Right atrium auricular region (tissue), 2 donors: ENCODE measurements at regions not wholly inside any gene's neighbourhood (a gene's known extent, or its start where the extent isn't known, plus 50 kb on each side); places are given as distances from the start of the nearest gene placed in this dataset.

ENCODE experiments used
- DNase-seq: peaks from one replicate; pipeline ENCODE4 v3.0.0-alpha.2; 2019; ENCODE audit warnings: low spot score
- H3K27ac ChIP-seq, 2 donors: fragments of 200-600 bp; sonication (generic); 1 replicate in 1 of 2; 2 replicates in 1 of 2; pipeline ENCODE4 v1.5.1; 2016 to 2019
- H3K27me3 ChIP-seq, 2 donors: fragments of 200-600 bp; sonication (generic); one replicate each; pipeline versions ENCODE4 v1.5.1 to v1.6.0; 2017 to 2019
- H3K36me3 ChIP-seq: fragments of 200-600 bp; sonication (generic); one replicate; pipeline ENCODE4 v1.5.1; 2016
- H3K4me1 ChIP-seq, 2 donors: fragments of 200-600 bp; sonication (generic); one replicate each; pipeline versions ENCODE4 v1.5.1 to v1.6.0; 2017 to 2019
- H3K4me3 ChIP-seq, 2 donors: fragments of 200-600 bp; sonication (generic); 1 replicate in 1 of 2; 2 replicates in 1 of 2; pipeline ENCODE4 v1.5.1; 2017 to 2019; ENCODE audit warnings: mild to moderate bottlenecking in 1 of 2, moderate library complexity in 1 of 2
- H3K9me3 ChIP-seq, 2 donors: fragments of 200-600 bp; sonication (generic); one replicate each; pipeline ENCODE4 v1.5.1; 2019
- CTCF ChIP-seq, 2 donors: fragments of 200-600 bp; sonication (generic); IDR thresholded peaks; one replicate each; pipeline ENCODE4 v1.5.1; 2019; ENCODE audit warnings: antibody characterized with exemption in 2 of 2

- DNase-seq = no peak
- Histone ChIP-seq H3K36me3 (no peaks in the 10 kb centered on the region), H3K4me3 (no peak overlapping the region), H3K27ac (no peak overlapping the region), H3K9me3 (no peaks in the 10 kb centered on the region), H3K4me1 (no peaks in the 10 kb centered on the region), H3K27me3 (no peaks in the 10 kb centered on the region)
- no peak for TF ChIP-seq CTCF (IDR thresholded peaks at IDR 0.05)
Measured at GRCh38 chr6:164911151-164911550, 398.3 kb downstream of the C6orf118 start.

GRCh38 chr6:164906766-164907165, 402.6 kb downstream of the C6orf118 start:
- H3K36me3 ChIP-seq = no peaks in the 10 kb centered on the region
- no peak overlapping the region for H3K27ac ChIP-seq
- TF ChIP-seq CTCF (IDR thresholded peaks at IDR 0.05) = no peak
- no peak overlapping the region for H3K4me3 ChIP-seq
- H3K4me1 ChIP-seq = no peaks in the 10 kb centered on the region
- no peaks in the 10 kb centered on the region for H3K9me3 ChIP-seq
- H3K27me3 ChIP-seq = no peaks in the 10 kb centered on the region
- no peak for DNase-seq

- H3K27me3 ChIP-seq = no peaks in the 10 kb centered on the region
- no peak overlapping the region for H3K27ac ChIP-seq
- H3K4me3 ChIP-seq = no peak overlapping the region
- H3K36me3 ChIP-seq = no peaks in the 10 kb centered on the region
- no peak for TF ChIP-seq CTCF (IDR thresholded peaks at IDR 0.05)
- H3K9me3 ChIP-seq = no peaks in the 10 kb centered on the region
- no peak for DNase-seq
- no peaks in the 10 kb centered on the region for H3K4me1 ChIP-seq
Measured at GRCh38 chr6:164905311-164905710, 404.1 kb downstream of the C6orf118 start.

GRCh38 chr6:164898412-164898811, 411.0 kb downstream of the C6orf118 start:
- H3K36me3 ChIP-seq = no peaks in the 10 kb centered on the region
- no peaks in the 10 kb centered on the region for H3K27me3 ChIP-seq
- no peak for TF ChIP-seq CTCF (IDR thresholded peaks at IDR 0.05)
- no peak overlapping the region for H3K27ac ChIP-seq
- DNase-seq = no peak
- H3K9me3 ChIP-seq = no peaks in the 10 kb centered on the region
- H3K4me1 ChIP-seq = no peaks in the 10 kb centered on the region
- H3K4me3 ChIP-seq = no peak overlapping the region

GRCh38 chr6:164897523-164898235, 411.7 kb downstream of the C6orf118 start:
- Histone ChIP-seq H3K27ac (no peak overlapping the region), H3K36me3 (no peaks in the 10 kb centered on the region), H3K9me3 (no peaks in the 10 kb centered on the region), H3K4me1 (no peaks in the 10 kb centered on the region), H3K4me3 (no peak overlapping the region), H3K27me3 (no peaks in the 10 kb centered on the region)
- DNase-seq = no peak
- TF ChIP-seq CTCF (IDR thresholded peaks at IDR 0.05) = no peak

GRCh38 chr6:164889980-164890379, 419.4 kb downstream of the C6orf118 start:
- Histone ChIP-seq H3K36me3 (no peaks in the 10 kb centered on the region), H3K27me3 (no peaks in the 10 kb centered on the region), H3K9me3 (no peaks in the 10 kb centered on the region), H3K4me3 (no peak overlapping the region), H3K4me1 (no peaks in the 10 kb centered on the region), H3K27ac (no peak overlapping the region)
- TF ChIP-seq CTCF (IDR thresholded peaks at IDR 0.05) = no peak
- DNase-seq = no peak
